HepG2 (cell line): ENCODE measurements at regions not wholly inside any gene's neighbourhood (a gene's known extent, or its start where the extent isn't known, plus 50 kb on each side); places are given as distances from the start of the nearest gene placed in this dataset.

Experiments used
- GATA4 ChIP-seq: sonication (generic); IDR thresholded peaks from 2 replicates; pipeline ENCODE4 v1.6.1; 2016; ENCODE audit warnings: antibody characterized with exemption, low read depth, borderline replicate concordance
- HOXA7 ChIP-seq: sonication (generic); formaldehyde crosslinking; IDR thresholded peaks from 2 replicates; pipeline ENCODE4 v1.8.1; 2022; ENCODE audit warnings: mild to moderate bottlenecking, missing genetic modification reagents, moderate library complexity
- IRX3 ChIP-seq: sonication (generic); formaldehyde crosslinking; IDR thresholded peaks from 2 replicates; pipeline ENCODE4 v1.8.1; 2023; ENCODE audit warnings: mild to moderate bottlenecking, low read depth, missing genetic modification reagents, borderline replicate concordance
- KDM2A ChIP-seq: sonication (generic); formaldehyde crosslinking; IDR thresholded peaks from 2 replicates; pipeline ENCODE4 v1.4.0; 2020; ENCODE audit warnings: low read depth, missing genetic modification reagents, borderline replicate concordance
- KLF9 ChIP-seq: IDR thresholded peaks from 2 replicates; pipeline ENCODE4 v1.6.1; 2016; ENCODE audit warnings: low read depth
- MXI1 ChIP-seq: IDR thresholded peaks from 3 replicates; pipeline ENCODE4 v1.6.1; 2012; ENCODE audit warnings: low read depth, low read length, inconsistent platforms, borderline replicate concordance
- MYNN ChIP-seq: sonication (generic); formaldehyde crosslinking; IDR thresholded peaks from 2 replicates; pipeline ENCODE4 v1.4.0; 2020; ENCODE audit warnings: mild to moderate bottlenecking, low read depth, missing genetic modification reagents
- TRIM22 ChIP-seq: fragments of 450-650 bp; IDR thresholded peaks from 2 replicates; pipeline ENCODE4 v1.6.1; 2017
- YEATS2 ChIP-seq: sonication (generic); formaldehyde crosslinking; IDR thresholded peaks from 2 replicates; pipeline ENCODE4 v1.4.0; 2020; ENCODE audit warnings: missing genetic modification reagents, borderline replicate concordance
- ZBTB7B ChIP-seq: sonication (generic); formaldehyde crosslinking; IDR thresholded peaks from 2 replicates; pipeline ENCODE4 v1.4.0; 2020; ENCODE audit warnings: missing genetic modification reagents
- ZC3H13 ChIP-seq: sonication (generic); formaldehyde crosslinking; IDR thresholded peaks from 2 replicates; pipeline ENCODE4 v1.8.1; 2023; ENCODE audit warnings: mild to moderate bottlenecking, missing genetic modification reagents, moderate library complexity
- ZMAT3 ChIP-seq: sonication (generic); formaldehyde crosslinking; conservative IDR thresholded peaks from 2 replicates; pipeline ENCODE4 v1.7.0; 2021; ENCODE audit warnings: missing genetic modification reagents
- ZNF317 ChIP-seq: sonication (generic); formaldehyde crosslinking; IDR thresholded peaks from 2 replicates; pipeline ENCODE4 v1.5.0; 2020; ENCODE audit warnings: mild to moderate bottlenecking, missing genetic modification reagents
- ZNF34 ChIP-seq: sonication (generic); formaldehyde crosslinking; IDR thresholded peaks from 2 replicates; pipeline ENCODE4 v1.4.0; 2020; ENCODE audit warnings: mild to moderate bottlenecking, missing genetic modification reagents, borderline replicate concordance
- ZNF501 ChIP-seq: sonication (generic); formaldehyde crosslinking; IDR thresholded peaks from 2 replicates; pipeline ENCODE4 v1.5.1; 2020; ENCODE audit warnings: mild to moderate bottlenecking, moderate library complexity, missing genetic modification reagents
- ZNF777 ChIP-seq: sonication (generic); formaldehyde crosslinking; IDR thresholded peaks from 2 replicates; pipeline ENCODE4 v1.4.0; 2020; ENCODE audit warnings: missing genetic modification reagents
- TF ChIP-seq, protein P1 (sequence below): sonication (generic); formaldehyde crosslinking; IDR thresholded peaks from 2 replicates; pipeline ENCODE4 v1.4.0; 2020; ENCODE audit warnings: missing genetic modification reagents, borderline replicate concordance
- TF ChIP-seq, protein P2 (sequence below): sonication (generic); formaldehyde crosslinking; IDR thresholded peaks from 2 replicates; pipeline ENCODE4 v1.5.1; 2020; ENCODE audit warnings: missing genetic modification reagents, mild to moderate bottlenecking, borderline replicate concordance
- TF ChIP-seq, protein P3 (sequence below): sonication (generic); formaldehyde crosslinking; IDR thresholded peaks from 2 replicates; pipeline ENCODE4 v1.8.0; 2023; ENCODE audit warnings: mild to moderate bottlenecking, missing genetic modification reagents
- TF ChIP-seq, protein P4 (sequence below): sonication (generic); formaldehyde crosslinking; IDR thresholded peaks from 2 replicates; pipeline ENCODE4 v1.4.0; 2020; ENCODE audit warnings: mild to moderate bottlenecking, missing genetic modification reagents
- TF ChIP-seq, protein P5 (sequence below): sonication (generic); formaldehyde crosslinking; IDR thresholded peaks from 2 replicates; pipeline ENCODE4 v1.9.0; 2022; ENCODE audit warnings: low read depth, missing genetic modification reagents

DNA sequence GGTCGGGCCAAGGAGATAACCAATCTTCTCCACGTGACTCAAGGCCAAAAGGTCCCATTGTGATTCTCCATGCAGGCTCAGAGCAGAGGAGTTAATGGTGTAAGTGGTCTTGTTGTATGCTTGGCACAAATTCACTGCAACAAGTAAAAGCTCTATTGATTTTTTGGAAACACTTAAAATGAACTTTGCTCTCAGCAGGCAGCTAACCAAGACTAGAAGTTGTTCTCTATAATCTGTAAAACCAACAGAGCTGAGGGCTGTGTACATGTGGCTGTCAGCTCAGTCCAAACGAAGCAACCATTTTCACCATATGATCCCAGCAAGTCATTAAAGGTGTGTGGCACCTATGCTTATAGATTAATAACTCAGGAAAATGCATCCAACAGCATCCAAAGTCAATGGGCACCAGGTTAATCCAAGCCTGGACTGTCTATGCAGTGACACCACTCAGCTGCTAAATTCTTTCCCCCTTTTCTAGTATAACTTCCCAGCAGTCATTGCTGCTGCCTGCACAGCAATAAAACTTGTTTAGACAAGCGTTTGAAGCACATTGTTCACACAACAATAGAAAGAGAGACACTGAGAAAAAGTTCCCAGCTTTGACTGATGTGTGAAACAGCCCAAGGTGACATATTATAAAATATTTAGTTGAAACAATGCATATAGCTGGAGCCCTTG lies 603.8 kb upstream of the ADAMTS9 start (continued):
- TF ChIP-seq, protein P1, sequence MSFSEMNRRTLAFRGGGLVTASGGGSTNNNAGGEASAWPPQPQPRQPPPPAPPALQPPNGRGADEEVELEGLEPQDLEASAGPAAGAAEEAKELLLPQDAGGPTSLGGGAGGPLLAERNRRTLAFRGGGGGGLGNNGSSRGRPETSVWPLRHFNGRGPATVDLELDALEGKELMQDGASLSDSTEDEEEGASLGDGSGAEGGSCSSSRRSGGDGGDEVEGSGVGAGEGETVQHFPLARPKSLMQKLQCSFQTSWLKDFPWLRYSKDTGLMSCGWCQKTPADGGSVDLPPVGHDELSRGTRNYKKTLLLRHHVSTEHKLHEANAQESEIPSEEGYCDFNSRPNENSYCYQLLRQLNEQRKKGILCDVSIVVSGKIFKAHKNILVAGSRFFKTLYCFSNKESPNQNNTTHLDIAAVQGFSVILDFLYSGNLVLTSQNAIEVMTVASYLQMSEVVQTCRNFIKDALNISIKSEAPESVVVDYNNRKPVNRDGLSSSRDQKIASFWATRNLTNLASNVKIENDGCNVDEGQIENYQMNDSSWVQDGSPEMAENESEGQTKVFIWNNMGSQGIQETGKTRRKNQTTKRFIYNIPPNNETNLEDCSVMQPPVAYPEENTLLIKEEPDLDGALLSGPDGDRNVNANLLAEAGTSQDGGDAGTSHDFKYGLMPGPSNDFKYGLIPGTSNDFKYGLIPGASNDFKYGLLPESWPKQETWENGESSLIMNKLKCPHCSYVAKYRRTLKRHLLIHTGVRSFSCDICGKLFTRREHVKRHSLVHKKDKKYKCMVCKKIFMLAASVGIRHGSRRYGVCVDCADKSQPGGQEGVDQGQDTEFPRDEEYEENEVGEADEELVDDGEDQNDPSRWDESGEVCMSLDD (CRISPR knock-in tag): no peak
- TF ChIP-seq, protein P2, sequence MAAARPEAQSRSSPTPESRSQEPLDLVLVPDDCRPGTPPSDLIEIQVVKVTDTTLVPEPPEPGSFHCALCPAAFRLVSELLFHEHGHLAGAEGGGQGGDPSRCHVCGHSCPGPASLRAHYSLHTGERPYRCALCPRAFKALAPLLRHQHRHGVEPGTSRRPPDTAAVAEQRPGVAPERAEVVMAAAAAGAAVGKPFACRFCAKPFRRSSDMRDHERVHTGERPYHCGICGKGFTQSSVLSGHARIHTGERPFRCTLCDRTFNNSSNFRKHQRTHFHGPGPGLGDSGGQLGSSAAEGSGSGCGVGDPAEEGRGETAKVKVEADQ: no peak; the same call in 1 of the 2 replicates
- TF ChIP-seq ZBTB7B (CRISPR knock-in tag) (no peak), MXI1 (no peak), HOXA7 (CRISPR knock-in tag) (no peak), ZMAT3 (CRISPR knock-in tag) (peak; percentile 58; the same call in 1 of the 2 replicates), ZNF317 (CRISPR knock-in tag) (no peak), GATA4 (no peak), KDM2A (CRISPR knock-in tag) (no peak), MYNN (CRISPR knock-in tag) (no peak), KLF9 (CRISPR knock-in tag) (no peak), ZC3H13 (CRISPR knock-in tag) (no peak), ZNF34 (CRISPR knock-in tag) (no peak), TRIM22 (no peak), YEATS2 (CRISPR knock-in tag) (no peak), ZNF501 (CRISPR knock-in tag) (no peak), IRX3 (CRISPR knock-in tag) (no peak), ZNF777 (CRISPR knock-in tag) (no peak)
- TF ChIP-seq, protein P3, sequence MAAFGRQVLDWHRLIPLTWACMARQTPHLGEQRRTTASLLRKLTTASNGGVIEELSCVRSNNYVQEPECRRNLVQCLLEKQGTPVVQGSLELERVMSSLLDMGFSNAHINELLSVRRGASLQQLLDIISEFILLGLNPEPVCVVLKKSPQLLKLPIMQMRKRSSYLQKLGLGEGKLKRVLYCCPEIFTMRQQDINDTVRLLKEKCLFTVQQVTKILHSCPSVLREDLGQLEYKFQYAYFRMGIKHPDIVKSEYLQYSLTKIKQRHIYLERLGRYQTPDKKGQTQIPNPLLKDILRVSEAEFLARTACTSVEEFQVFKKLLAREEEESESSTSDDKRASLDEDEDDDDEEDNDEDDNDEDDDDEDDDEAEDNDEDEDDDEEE (CRISPR knock-in tag): no peak
- TF ChIP-seq, protein P4, sequence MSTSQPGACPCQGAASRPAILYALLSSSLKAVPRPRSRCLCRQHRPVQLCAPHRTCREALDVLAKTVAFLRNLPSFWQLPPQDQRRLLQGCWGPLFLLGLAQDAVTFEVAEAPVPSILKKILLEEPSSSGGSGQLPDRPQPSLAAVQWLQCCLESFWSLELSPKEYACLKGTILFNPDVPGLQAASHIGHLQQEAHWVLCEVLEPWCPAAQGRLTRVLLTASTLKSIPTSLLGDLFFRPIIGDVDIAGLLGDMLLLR (CRISPR knock-in tag): no peak
- TF ChIP-seq, protein P5, sequence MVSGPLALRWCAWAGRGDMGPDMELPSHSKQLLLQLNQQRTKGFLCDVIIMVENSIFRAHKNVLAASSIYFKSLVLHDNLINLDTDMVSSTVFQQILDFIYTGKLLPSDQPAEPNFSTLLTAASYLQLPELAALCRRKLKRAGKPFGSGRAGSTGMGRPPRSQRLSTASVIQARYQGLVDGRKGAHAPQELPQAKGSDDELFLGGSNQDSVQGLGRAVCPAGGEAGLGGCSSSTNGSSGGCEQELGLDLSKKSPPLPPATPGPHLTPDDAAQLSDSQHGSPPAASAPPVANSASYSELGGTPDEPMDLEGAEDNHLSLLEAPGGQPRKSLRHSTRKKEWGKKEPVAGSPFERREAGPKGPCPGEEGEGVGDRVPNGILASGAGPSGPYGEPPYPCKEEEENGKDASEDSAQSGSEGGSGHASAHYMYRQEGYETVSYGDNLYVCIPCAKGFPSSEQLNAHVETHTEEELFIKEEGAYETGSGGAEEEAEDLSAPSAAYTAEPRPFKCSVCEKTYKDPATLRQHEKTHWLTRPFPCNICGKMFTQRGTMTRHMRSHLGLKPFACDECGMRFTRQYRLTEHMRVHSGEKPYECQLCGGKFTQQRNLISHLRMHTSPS: no peak
